Calu3 (cell line): ENCODE measurements at regions not wholly inside any gene's neighbourhood (a gene's known extent, or its start where the extent isn't known, plus 50 kb on each side); places are given as distances from the start of the nearest gene placed in this dataset.

Source experiments
- BruUV-seq: library from RNA; stranded (reverse); fragments of 400-500 nt; replicated peaks from 2 replicates; lab custom pipeline; 2021; lab: Mats Ljungman, UMichigan
- CTCF ChIA-PET: fragments of 300-600 bp; sonication (Branson Sonifier 250); formaldehyde crosslinking; loops from one replicate; lab custom pipeline; 2022; ENCODE audit warnings: antibody characterized with exemption; lab: Charles Lee
- DNase-seq: peaks from one replicate; pipeline ENCODE4 v3.0.0; 2022
- H3K27ac Mint-ChIP-seq: one replicate; pipeline ENCODE4 v1.8.0; 2022; ENCODE audit warnings: mixed read lengths; ENCODE audit not compliant: unreplicated experiment
- H3K27me3 Mint-ChIP-seq: one replicate; pipeline ENCODE4 v1.8.0; 2022; ENCODE audit warnings: mixed read lengths; ENCODE audit not compliant: unreplicated experiment
- H3K36me3 Mint-ChIP-seq: one replicate; pipeline ENCODE4 v1.8.0; 2022; ENCODE audit warnings: mild to moderate bottlenecking, moderate library complexity, mixed read lengths; ENCODE audit not compliant: insufficient read depth, unreplicated experiment
- H3K4me1 Mint-ChIP-seq: one replicate; pipeline ENCODE4 v1.8.0; 2022; ENCODE audit warnings: mild to moderate bottlenecking, low read depth, mixed read lengths; ENCODE audit not compliant: unreplicated experiment
- H3K4me3 Mint-ChIP-seq: one replicate; pipeline ENCODE4 v1.8.0; 2022; ENCODE audit warnings: mild to moderate bottlenecking, low read depth, moderate library complexity, mixed read lengths; ENCODE audit not compliant: unreplicated experiment
- H3K9me3 Mint-ChIP-seq: one replicate; pipeline ENCODE4 v1.8.0; 2022; ENCODE audit warnings: low read depth, mixed read lengths; ENCODE audit not compliant: unreplicated experiment
- CTCF ChIP-seq: fragments of 200-600 bp; IDR thresholded peaks from one replicate; pipeline ENCODE4 v1.8.0; 2022; ENCODE audit warnings: antibody characterized with exemption; ENCODE audit not compliant: unreplicated experiment
- intact Hi-C: fragments of 100-400 bp; cut with micrococcal nuclease; formaldehyde crosslinking; loops from one replicate; pipeline ENCODE4 v1.10.0; 2022; ENCODE audit not compliant: unreplicated experiment

GRCh38 chr11:95495706-95496105 lies 264.7 kb upstream of the SESN3 start:
- Mint-ChIP-seq H3K36me3 (no peaks in the 10 kb centered on the region), H3K27ac (no peak overlapping the region), H3K4me3 (no peak overlapping the region), H3K4me1 (no peaks in the 10 kb centered on the region), H3K27me3 (peaks cover 21% of the 10 kb centered on the region), H3K9me3 (no peaks in the 10 kb centered on the region)
- TF ChIP-seq CTCF = no peak
- no peak for DNase-seq
- no TSS peak for BruUV-seq
- CTCF ChIA-PET = no interaction called here
- intact Hi-C loops = no loop called here

- no TSS peak for BruUV-seq
- CTCF ChIA-PET = no interaction called here
- H3K36me3 Mint-ChIP-seq = no peaks in the 10 kb centered on the region
- intact Hi-C loops = no loop called here
- no peaks in the 10 kb centered on the region for H3K4me1 Mint-ChIP-seq
- DNase-seq = no peak
- no peak overlapping the region for H3K27ac Mint-ChIP-seq
- H3K9me3 Mint-ChIP-seq = no peaks in the 10 kb centered on the region
- no peak for TF ChIP-seq CTCF
- peaks cover 13% of the 10 kb centered on the region for H3K27me3 Mint-ChIP-seq
- no peak overlapping the region for H3K4me3 Mint-ChIP-seq
Observed at GRCh38 chr11:95494856-95495255, 263.9 kb upstream of the SESN3 start.

- no peak overlapping the region for H3K27ac Mint-ChIP-seq
- no peak for TF ChIP-seq CTCF
- CTCF ChIA-PET = no interaction called here
- BruUV-seq = no TSS peak
- intact Hi-C loops = no loop called here
- no peak overlapping the region for H3K4me3 Mint-ChIP-seq
- H3K4me1 Mint-ChIP-seq = no peaks in the 10 kb centered on the region
- no peaks in the 10 kb centered on the region for H3K36me3 Mint-ChIP-seq
- DNase-seq = no peak
- no peaks in the 10 kb centered on the region for H3K9me3 Mint-ChIP-seq
- H3K27me3 Mint-ChIP-seq = peaks cover 6% of the 10 kb centered on the region
Observed at GRCh38 chr11:95494167-95494566, 263.2 kb upstream of the SESN3 start.

GRCh38 chr11:95490625-95491024 lies 259.6 kb upstream of the SESN3 start:
- Mint-ChIP-seq H3K27me3 (peaks cover 16% of the 10 kb centered on the region), H3K9me3 (no peaks in the 10 kb centered on the region), H3K4me3 (no peak overlapping the region), H3K27ac (no peak overlapping the region), H3K36me3 (no peaks in the 10 kb centered on the region), H3K4me1 (no peaks in the 10 kb centered on the region)
- intact Hi-C loops = no loop called here
- no peak for DNase-seq
- no TSS peak for BruUV-seq
- CTCF ChIA-PET = no interaction called here
- no peak for TF ChIP-seq CTCF
